Activated T-helper 17 cell treated with anti-CD3 and anti-CD28 coated beads, Interleukin-2, amount 50 U/mL, for 72 hours (primary cell): ENCODE measurements at regions not wholly inside any gene's neighbourhood (a gene's known extent, or its start where the extent isn't known, plus 50 kb on each side); places are given as distances from the start of the nearest gene placed in this dataset.

Experiments used
- ATAC-seq: fragments of 150-1000 bp; cut with Tn5 transposase; replicated peaks from 2 replicates; pipeline ENCODE4 v1.10.0; 2021; ENCODE audit warnings: mild to moderate bottlenecking, moderate library complexity
- H3K27ac Mint-ChIP-seq: one replicate; pipeline ENCODE4 v1.8.0; 2022; ENCODE audit warnings: mixed read lengths
- H3K27me3 Mint-ChIP-seq: one replicate; pipeline ENCODE4 v1.8.0; 2022; ENCODE audit warnings: mixed read lengths
- H3K36me3 Mint-ChIP-seq: one replicate; pipeline ENCODE4 v1.8.0; 2022; ENCODE audit warnings: low read depth, mild to moderate bottlenecking, mixed read lengths
- H3K4me1 Mint-ChIP-seq: one replicate; pipeline ENCODE4 v1.8.0; 2022; ENCODE audit warnings: mixed read lengths
- H3K4me3 Mint-ChIP-seq: one replicate; pipeline ENCODE4 v1.8.0; 2022; ENCODE audit warnings: mild to moderate bottlenecking, mixed read lengths
- H3K9me3 Mint-ChIP-seq: one replicate; pipeline ENCODE4 v1.8.0; 2022; ENCODE audit warnings: mixed read lengths

- no peak for ATAC-seq
- Mint-ChIP-seq H3K36me3 (no peaks in the 10 kb centered on the region), H3K4me1 (no peaks in the 10 kb centered on the region), H3K27ac (no peak overlapping the region), H3K4me3 (no peak overlapping the region), H3K9me3 (peaks cover 14% of the 10 kb centered on the region), H3K27me3 (no peaks in the 10 kb centered on the region)
Observed at GRCh38 chr3:117880638-117881037, 1154.0 kb downstream of the IGSF11 start.

GRCh38 chr3:117881210-117881609 lies 1153.4 kb downstream of the IGSF11 start:
- Mint-ChIP-seq H3K27ac (no peak overlapping the region), H3K27me3 (no peaks in the 10 kb centered on the region), H3K9me3 (peaks cover 14% of the 10 kb centered on the region), H3K4me1 (no peaks in the 10 kb centered on the region), H3K4me3 (no peak overlapping the region), H3K36me3 (no peaks in the 10 kb centered on the region)
- no peak for ATAC-seq

- no peak overlapping the region for H3K27ac Mint-ChIP-seq
- peaks cover 20% of the 10 kb centered on the region for H3K9me3 Mint-ChIP-seq
- no peaks in the 10 kb centered on the region for H3K27me3 Mint-ChIP-seq
- H3K4me3 Mint-ChIP-seq: no peak overlapping the region
- ATAC-seq: no peak
- no peaks in the 10 kb centered on the region for H3K36me3 Mint-ChIP-seq
- H3K4me1 Mint-ChIP-seq: no peaks in the 10 kb centered on the region
Observed at GRCh38 chr3:117885011-117885441, 1149.6 kb downstream of the IGSF11 start.

- ATAC-seq: no peak
- Mint-ChIP-seq H3K27me3 (no peaks in the 10 kb centered on the region), H3K9me3 (peaks cover 10% of the 10 kb centered on the region), H3K36me3 (no peaks in the 10 kb centered on the region), H3K4me3 (no peak overlapping the region), H3K27ac (no peak overlapping the region), H3K4me1 (no peaks in the 10 kb centered on the region)
Observed at GRCh38 chr3:117886147-117886546, 1148.5 kb downstream of the IGSF11 start.

- H3K4me1 Mint-ChIP-seq: no peaks in the 10 kb centered on the region
- no peak overlapping the region for H3K27ac Mint-ChIP-seq
- ATAC-seq: no peak
- no peaks in the 10 kb centered on the region for H3K36me3 Mint-ChIP-seq
- H3K27me3 Mint-ChIP-seq: no peaks in the 10 kb centered on the region
- H3K9me3 Mint-ChIP-seq: peaks cover 10% of the 10 kb centered on the region
- no peak overlapping the region for H3K4me3 Mint-ChIP-seq
Observed at GRCh38 chr3:117887031-117887430, 1147.6 kb downstream of the IGSF11 start.

GRCh38 chr3:117887901-117888300 lies 1146.7 kb downstream of the IGSF11 start:
- no peak overlapping the region for H3K4me3 Mint-ChIP-seq
- no peak for ATAC-seq
- no peak overlapping the region for H3K27ac Mint-ChIP-seq
- no peaks in the 10 kb centered on the region for H3K27me3 Mint-ChIP-seq
- H3K4me1 Mint-ChIP-seq: no peaks in the 10 kb centered on the region
- H3K9me3 Mint-ChIP-seq: peaks cover 6% of the 10 kb centered on the region
- no peaks in the 10 kb centered on the region for H3K36me3 Mint-ChIP-seq

GRCh38 chr3:117892431-117892841 lies 1142.2 kb downstream of the IGSF11 start:
- no peaks in the 10 kb centered on the region for H3K4me1 Mint-ChIP-seq
- no peak for ATAC-seq
- no peaks in the 10 kb centered on the region for H3K27me3 Mint-ChIP-seq
- no peak overlapping the region for H3K27ac Mint-ChIP-seq
- no peak overlapping the region for H3K4me3 Mint-ChIP-seq
- H3K36me3 Mint-ChIP-seq: no peaks in the 10 kb centered on the region
- H3K9me3 Mint-ChIP-seq: peaks cover 7% of the 10 kb centered on the region

- no peaks in the 10 kb centered on the region for H3K27me3 Mint-ChIP-seq
- no peak overlapping the region for H3K4me3 Mint-ChIP-seq
- H3K27ac Mint-ChIP-seq: no peak overlapping the region
- peaks cover 7% of the 10 kb centered on the region for H3K9me3 Mint-ChIP-seq
- ATAC-seq: no peak
- no peaks in the 10 kb centered on the region for H3K4me1 Mint-ChIP-seq
- no peaks in the 10 kb centered on the region for H3K36me3 Mint-ChIP-seq
Observed at GRCh38 chr3:117893001-117893400, 1141.6 kb downstream of the IGSF11 start.

- H3K9me3 Mint-ChIP-seq: peaks cover 7% of the 10 kb centered on the region
- H3K4me3 Mint-ChIP-seq: no peak overlapping the region
- no peaks in the 10 kb centered on the region for H3K36me3 Mint-ChIP-seq
- H3K27me3 Mint-ChIP-seq: no peaks in the 10 kb centered on the region
- ATAC-seq: no peak
- no peak overlapping the region for H3K27ac Mint-ChIP-seq
- H3K4me1 Mint-ChIP-seq: no peaks in the 10 kb centered on the region
Observed at GRCh38 chr3:117893638-117894037, 1141.0 kb downstream of the IGSF11 start.

GRCh38 chr3:117898722-117899522 lies 1135.7 kb downstream of the IGSF11 start:
- no peak overlapping the region for H3K4me3 Mint-ChIP-seq
- H3K9me3 Mint-ChIP-seq: peaks cover 17% of the 10 kb centered on the region
- H3K27ac Mint-ChIP-seq: no peak overlapping the region
- ATAC-seq: no peak
- H3K27me3 Mint-ChIP-seq: no peaks in the 10 kb centered on the region
- H3K4me1 Mint-ChIP-seq: no peaks in the 10 kb centered on the region
- no peaks in the 10 kb centered on the region for H3K36me3 Mint-ChIP-seq

- Mint-ChIP-seq H3K27ac (no peak overlapping the region), H3K36me3 (no peaks in the 10 kb centered on the region), H3K9me3 (peaks cover 19% of the 10 kb centered on the region), H3K4me1 (no peaks in the 10 kb centered on the region), H3K4me3 (no peak overlapping the region), H3K27me3 (no peaks in the 10 kb centered on the region)
- no peak for ATAC-seq
Observed at GRCh38 chr3:117903226-117903625, 1131.4 kb downstream of the IGSF11 start.

GRCh38 chr3:117910820-117911521 lies 1123.7 kb downstream of the IGSF11 start:
- Mint-ChIP-seq H3K27ac (no peak overlapping the region), H3K4me3 (no peak overlapping the region), H3K4me1 (no peaks in the 10 kb centered on the region), H3K9me3 (peaks cover 7% of the 10 kb centered on the region), H3K36me3 (no peaks in the 10 kb centered on the region), H3K27me3 (no peaks in the 10 kb centered on the region)
- ATAC-seq: no peak

- no peak overlapping the region for H3K4me3 Mint-ChIP-seq
- H3K27me3 Mint-ChIP-seq: no peaks in the 10 kb centered on the region
- no peaks in the 10 kb centered on the region for H3K4me1 Mint-ChIP-seq
- no peaks in the 10 kb centered on the region for H3K36me3 Mint-ChIP-seq
- peaks cover 4% of the 10 kb centered on the region for H3K9me3 Mint-ChIP-seq
- ATAC-seq: no peak
- no peak overlapping the region for H3K27ac Mint-ChIP-seq
Observed at GRCh38 chr3:117912352-117912751, 1122.3 kb downstream of the IGSF11 start.

GRCh38 chr3:117914540-117915100 lies 1120.0 kb downstream of the IGSF11 start:
- Mint-ChIP-seq H3K4me3 (no peak overlapping the region), H3K9me3 (peaks cover 2% of the 10 kb centered on the region), H3K27ac (no peak overlapping the region), H3K36me3 (no peaks in the 10 kb centered on the region), H3K27me3 (no peaks in the 10 kb centered on the region), H3K4me1 (no peaks in the 10 kb centered on the region)
- ATAC-seq: no peak

GRCh38 chr3:117916839-117917238 lies 1117.8 kb downstream of the IGSF11 start:
- no peak for ATAC-seq
- H3K27ac Mint-ChIP-seq: no peak overlapping the region
- no peaks in the 10 kb centered on the region for H3K36me3 Mint-ChIP-seq
- H3K4me1 Mint-ChIP-seq: no peaks in the 10 kb centered on the region
- H3K9me3 Mint-ChIP-seq: no peaks in the 10 kb centered on the region
- H3K4me3 Mint-ChIP-seq: no peak overlapping the region
- H3K27me3 Mint-ChIP-seq: no peaks in the 10 kb centered on the region
